ENCODE measurements at regions not wholly inside any gene's neighbourhood (a gene's known extent, or its start where the extent isn't known, plus 50 kb on each side); places are given as distances from the start of the nearest gene placed in this dataset.

GRCh38 chr10:56146806-56147205 is 214.3 kb downstream of the ZWINT start (continued):
- TF ChIP-seq CBX5 (IDR thresholded peaks at IDR 0.05; ENCODE audit: low read depth, low read length) (no peak), TAF1 (IDR thresholded peaks at IDR 0.05; ENCODE audit: low read depth, low read length) (no peak), SRF (IDR thresholded peaks at IDR 0.05; ENCODE audit: low read depth, low read length) (no peak), KDM1A (IDR thresholded peaks at IDR 0.05; ENCODE audit: borderline replicate concordance, low read length) (no peak), FOSL1 (IDR thresholded peaks at IDR 0.05; ENCODE audit: insufficient read depth, low read depth, low read length) (no peak), GTF2F1 (IDR thresholded peaks at IDR 0.05; ENCODE audit: borderline replicate concordance, low read depth, low read length) (no peak), POLR2A (IDR thresholded peaks at IDR 0.05; ENCODE audit: control extremely low read depth in 1 of 2, low read depth in 2 of 2, low read length in 2 of 2) (no peak)

Data from H1 (cell line).